ENCODE measurements at regions not wholly inside any gene's neighbourhood (a gene's known extent, or its start where the extent isn't known, plus 50 kb on each side); places are given as distances from the start of the nearest gene placed in this dataset.

DNA sequence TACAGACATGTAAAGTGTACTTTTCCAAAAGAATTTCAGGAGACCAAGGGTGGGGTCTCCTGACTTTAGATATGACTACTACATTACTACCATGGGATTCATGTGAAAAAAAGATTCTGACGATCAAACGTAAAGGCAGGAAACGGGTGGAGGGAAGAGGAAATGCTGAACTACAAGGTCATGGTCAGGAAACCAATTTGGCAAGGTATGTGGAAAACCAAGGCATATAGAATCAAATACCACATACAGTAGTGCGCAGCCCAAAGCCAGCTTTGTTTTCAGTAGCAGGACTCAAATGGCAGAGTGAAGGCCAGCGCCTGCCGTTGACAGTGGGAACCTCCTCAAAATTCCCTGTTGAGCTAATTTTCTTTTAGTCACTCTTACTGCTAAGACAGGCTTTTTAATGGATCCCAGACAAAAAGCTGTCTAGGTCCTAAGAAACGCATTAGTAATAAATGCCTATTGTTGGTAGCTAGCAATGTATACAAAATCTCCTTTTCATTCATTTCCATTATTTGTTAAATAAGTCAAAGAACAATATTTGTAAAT is 57.6 kb upstream of the SERTAD2 start:
- TF ChIP-seq POLR2A (IDR thresholded peaks at IDR 0.05) = no peak
- TF ChIP-seq POLR2AphosphoS5 (IDR thresholded peaks at IDR 0.05) = no peak
